PFSK-1 (cell line): ENCODE measurements at regions not wholly inside any gene's neighbourhood (a gene's known extent, or its start where the extent isn't known, plus 50 kb on each side); places are given as distances from the start of the nearest gene placed in this dataset.

ENCODE experiments used
- POLR2AphosphoS5 ChIP-seq: IDR thresholded peaks from 2 replicates; pipeline ENCODE4 v1.6.1; 2012; ENCODE audit warnings: low read depth, mild to moderate bottlenecking, control low read depth, low read length, moderate library complexity
- SIN3A ChIP-seq: IDR thresholded peaks from 2 replicates; pipeline ENCODE4 v1.6.1; 2012; ENCODE audit warnings: mild to moderate bottlenecking, low read length, moderate library complexity, borderline replicate concordance; ENCODE audit not compliant: insufficient read depth

DNA sequence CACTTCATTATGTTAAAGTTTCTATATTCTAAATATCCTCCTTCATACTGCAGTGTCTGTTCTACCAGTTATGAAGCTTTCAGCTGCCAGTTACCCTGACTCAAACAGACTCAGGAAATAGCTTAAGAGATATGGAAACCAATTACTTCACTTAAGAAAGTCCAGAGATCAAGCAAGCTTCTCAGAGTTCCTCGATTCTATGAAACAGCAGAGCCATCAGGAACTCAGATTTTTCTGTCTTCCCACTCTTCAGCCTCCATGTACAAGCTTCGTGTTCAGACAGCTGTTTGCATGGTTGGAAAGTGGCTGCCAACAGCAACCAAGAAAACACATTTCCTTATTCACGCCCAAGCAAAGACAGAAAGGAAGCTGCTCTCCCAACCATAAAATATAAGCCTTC is 216.1 kb downstream of the ACTL7B start:
- no peak for TF ChIP-seq POLR2AphosphoS5
- TF ChIP-seq SIN3A = no peak
